ENCODE measurements at regions not wholly inside any gene's neighbourhood (a gene's known extent, or its start where the extent isn't known, plus 50 kb on each side); places are given as distances from the start of the nearest gene placed in this dataset.

- no peak for TF ChIP-seq POLR2A (IDR thresholded peaks at IDR 0.05)
- no peak for TF ChIP-seq CTCF (IDR thresholded peaks at IDR 0.05)
Measured at GRCh38 chr6:137601471-137601870, 107.3 kb upstream of the OLIG3 start.

Data from heart left ventricle (tissue), 13 donors.